CD4-positive, alpha-beta T cell treated with Interleukin-2 at 100 ng/mL for 4 hours (primary cell): ENCODE measurements at regions not wholly inside any gene's neighbourhood (a gene's known extent, or its start where the extent isn't known, plus 50 kb on each side); places are given as distances from the start of the nearest gene placed in this dataset.
"Not testable (repeated sequence)": the region's sequence is repeated elsewhere in the genome, so short reads cannot be mapped to it uniquely, and the experiment has no call there.

ENCODE experiments used
- DNase-seq: peaks from one replicate; pipeline ENCODE4 v3.0.0-alpha.2; 2020; ENCODE audit warnings: low spot score

- not testable (repeated sequence) for DNase-seq
Observed at GRCh38 chr5:1636208-1636770, 112.5 kb upstream of the LPCAT1 start.

GRCh38 chr5:1635477-1635876 is 111.7 kb upstream of the LPCAT1 start:
- not testable (repeated sequence) for DNase-seq

- no peak for DNase-seq
Observed at GRCh38 chr5:1634337-1634661, 110.5 kb upstream of the LPCAT1 start.

- peak; percentile 63 for DNase-seq
Observed at GRCh38 chr5:1633605-1634336, 110.0 kb upstream of the LPCAT1 start.

GRCh38 chr5:1631004-1631403 is 107.2 kb upstream of the LPCAT1 start:
- DNase-seq: not testable (repeated sequence)

GRCh38 chr5:1626397-1626796 is 102.6 kb upstream of the LPCAT1 start:
- not testable (repeated sequence) for DNase-seq

- DNase-seq: not testable (repeated sequence)
Observed at GRCh38 chr5:1619531-1619930, 95.8 kb upstream of the LPCAT1 start.

- DNase-seq: not testable (repeated sequence)
Observed at GRCh38 chr5:1618296-1618865, 94.6 kb upstream of the LPCAT1 start.

- not testable (repeated sequence) for DNase-seq
Observed at GRCh38 chr5:1617236-1617755, 93.5 kb upstream of the LPCAT1 start.

- not testable (repeated sequence) for DNase-seq
Observed at GRCh38 chr5:1613515-1613914, 89.8 kb upstream of the LPCAT1 start.

GRCh38 chr5:1610526-1610925 is 86.8 kb upstream of the LPCAT1 start:
- DNase-seq: not testable (repeated sequence)

- not testable (repeated sequence) for DNase-seq
Observed at GRCh38 chr5:1609111-1609510, 85.4 kb upstream of the LPCAT1 start.

- DNase-seq: peak; percentile 15
Observed at GRCh38 chr5:1608336-1608735, 84.6 kb upstream of the LPCAT1 start.

- not testable (repeated sequence) for DNase-seq
Observed at GRCh38 chr5:1606951-1607350, 83.2 kb upstream of the LPCAT1 start.

GRCh38 chr5:1603916-1604315 is 80.2 kb upstream of the LPCAT1 start:
- DNase-seq: not testable (repeated sequence)

- DNase-seq: not testable (repeated sequence)
Observed at GRCh38 chr5:1601565-1601964, 77.8 kb upstream of the LPCAT1 start.

- DNase-seq: not testable (repeated sequence)
Observed at GRCh38 chr5:1598950-1599737, 75.4 kb upstream of the LPCAT1 start.

- DNase-seq: peak; percentile 9
Observed at GRCh38 chr5:1597093-1597473, 73.3 kb upstream of the LPCAT1 start.

GRCh38 chr5:1596462-1597092 is 72.8 kb upstream of the LPCAT1 start:
- not testable (repeated sequence) for DNase-seq

GRCh38 chr5:1594357-1595106 is 70.8 kb upstream of the LPCAT1 start:
- peak; percentile 78 for DNase-seq

GRCh38 chr5:1593903-1594356 is 70.2 kb upstream of the LPCAT1 start:
- DNase-seq: no peak
